Ascending aorta (tissue), 2 donors: ENCODE measurements at regions not wholly inside any gene's neighbourhood (a gene's known extent, or its start where the extent isn't known, plus 50 kb on each side); places are given as distances from the start of the nearest gene placed in this dataset.

Source experiments
- DNase-seq, 2 donors: peaks; one replicate each; pipeline ENCODE4 v3.0.0-alpha.2; 2019; ENCODE audit warnings: low spot score in 2 of 2
- H3K27ac ChIP-seq, 2 donors: fragments of 200-600 bp; sonication (generic); one replicate each; pipeline ENCODE4 v1.5.1; 2016 to 2017; ENCODE audit warnings: mild to moderate bottlenecking in 1 of 2
- H3K27me3 ChIP-seq: fragments of 200-600 bp; sonication (generic); one replicate; pipeline ENCODE4 v1.5.1; 2017
- H3K36me3 ChIP-seq, 2 donors: fragments of 200-600 bp; sonication (generic); one replicate each; pipeline ENCODE4 v1.5.1; 2016
- H3K4me1 ChIP-seq, 2 donors: fragments of 200-600 bp; sonication (generic); one replicate each; pipeline ENCODE4 v1.5.1; 2016 to 2017; ENCODE audit warnings: mild to moderate bottlenecking in 1 of 2
- H3K4me3 ChIP-seq, 2 donors: fragments of 200-600 bp; sonication (generic); one replicate each; pipeline ENCODE4 v1.5.1; 2016 to 2017; ENCODE audit warnings: mild to moderate bottlenecking in 1 of 2
- H3K9me3 ChIP-seq, 2 donors: fragments of 200-600 bp; sonication (generic); one replicate each; pipeline ENCODE4 v1.5.1; 2016
- CTCF ChIP-seq, 3 experiments: fragments of 200-600 bp in 2 of 3; fragments of 450-650 bp in 1 of 3; sonication (generic) in 2 of 3; IDR thresholded peaks; one replicate each; pipeline ENCODE4 v1.5.1; 2016 to 2019; ENCODE audit warnings: antibody characterized with exemption in 3 of 3, mild to moderate bottlenecking in 1 of 3, moderate library complexity in 1 of 3
- intact Hi-C: fragments of 100-400 bp; cut with DNase I; formaldehyde crosslinking; loops from one replicate; pipeline ENCODE4 v1.15.1; 2023

GRCh38 chr11:105469931-105470330, 139.9 kb upstream of the GRIA4 start:
- intact Hi-C loops, result no loop called here
- DNase-seq, result no peak
- H3K27ac ChIP-seq, result no peak overlapping the region

GRCh38 chr11:105468154-105468553, 141.7 kb upstream of the GRIA4 start:
- no peaks in the 10 kb centered on the region for H3K4me1 ChIP-seq
- intact Hi-C loops, result no loop called here
- no peak for TF ChIP-seq CTCF (IDR thresholded peaks at IDR 0.05)
- no peaks in the 10 kb centered on the region for H3K9me3 ChIP-seq
- H3K27ac ChIP-seq, result no peak overlapping the region
- H3K36me3 ChIP-seq, result no peaks in the 10 kb centered on the region
- H3K27me3 ChIP-seq, result no peaks in the 10 kb centered on the region
- H3K4me3 ChIP-seq, result no peak overlapping the region
- no peak for DNase-seq

More at GRCh38 chr11:105469931-105470330, 139.9 kb upstream of the GRIA4 start:
- H3K4me3 ChIP-seq, result no peak overlapping the region
- H3K9me3 ChIP-seq, result no peaks in the 10 kb centered on the region
- H3K36me3 ChIP-seq, result no peaks in the 10 kb centered on the region
- no peaks in the 10 kb centered on the region for H3K27me3 ChIP-seq
- H3K4me1 ChIP-seq, result no peaks in the 10 kb centered on the region
- no peak for TF ChIP-seq CTCF (IDR thresholded peaks at IDR 0.05)

GRCh38 chr11:105466582-105467228, 143.2 kb upstream of the GRIA4 start:
- no peaks in the 10 kb centered on the region for H3K9me3 ChIP-seq
- DNase-seq, result no peak
- no peak for TF ChIP-seq CTCF (IDR thresholded peaks at IDR 0.05)
- no peak overlapping the region for H3K4me3 ChIP-seq
- no peak overlapping the region for H3K27ac ChIP-seq
- no peaks in the 10 kb centered on the region for H3K36me3 ChIP-seq
- intact Hi-C loops, result no loop called here
- no peaks in the 10 kb centered on the region for H3K27me3 ChIP-seq
- no peaks in the 10 kb centered on the region for H3K4me1 ChIP-seq

GRCh38 chr11:105458071-105458470, 151.8 kb upstream of the GRIA4 start:
- no peak for DNase-seq
- Histone ChIP-seq H3K4me3 (no peak overlapping the region), H3K4me1 (no peaks in the 10 kb centered on the region), H3K27me3 (no peaks in the 10 kb centered on the region), H3K27ac (no peak overlapping the region), H3K9me3 (no peaks in the 10 kb centered on the region), H3K36me3 (no peaks in the 10 kb centered on the region)
- no peak for TF ChIP-seq CTCF (IDR thresholded peaks at IDR 0.05)
- intact Hi-C loops, result no loop called here

GRCh38 chr11:105456950-105457349, 152.9 kb upstream of the GRIA4 start:
- Histone ChIP-seq H3K36me3 (no peaks in the 10 kb centered on the region), H3K4me3 (no peak overlapping the region), H3K27ac (no peak overlapping the region), H3K9me3 (no peaks in the 10 kb centered on the region), H3K4me1 (no peaks in the 10 kb centered on the region), H3K27me3 (no peaks in the 10 kb centered on the region)
- no peak for DNase-seq
- TF ChIP-seq CTCF (IDR thresholded peaks at IDR 0.05), result no peak
- intact Hi-C loops, result no loop called here
